AG04449 (cell line): ENCODE measurements at regions not wholly inside any gene's neighbourhood (a gene's known extent, or its start where the extent isn't known, plus 50 kb on each side); places are given as distances from the start of the nearest gene placed in this dataset.

ENCODE experiments used
- CTCF ChIA-PET: fragments of 350-600 bp; formaldehyde crosslinking; extraction: SDS; loops from one replicate; lab custom pipeline; 2021; ENCODE audit warnings: antibody characterized with exemption; lab: Yijun Ruan, JAX
- POLR2A ChIA-PET: fragments of 400-600, 350-600 bp; formaldehyde crosslinking; extraction: SDS; loops from one replicate; lab custom pipeline; 2020; ENCODE audit warnings: antibody characterized with exemption, inconsistent platforms; lab: Yijun Ruan, JAX
- DNase-seq: peaks from one replicate; pipeline ENCODE4 v3.0.0-alpha.2; 2010; ENCODE audit warnings: low read depth, low spot score
- H3K4me3 ChIP-seq: 2 replicates; pipeline ENCODE4 v1.5.1; 2011; ENCODE audit warnings: low read depth, mild to moderate bottlenecking, control low read depth, low read length
- CTCF ChIP-seq: IDR thresholded peaks from one replicate; pipeline ENCODE4 v1.5.1; 2011; ENCODE audit warnings: mild to moderate bottlenecking, moderate library complexity, low read length, control low read depth, inconsistent platforms; ENCODE audit not compliant: insufficient read depth; ENCODE audit errors: missing control alignments

GRCh38 chr1:87451229-87451920 lies 122.7 kb downstream of the LMO4 start:
- no peak for TF ChIP-seq CTCF
- DNase-seq, result peak; percentile 23
- CTCF ChIA-PET, result interaction anchor here (1.2 kb wide), 1 partner anchor 13 kb away, joined by 3 read pairs; no protein-coding TSS in a partner anchor

GRCh38 chr1:87452648-87453047 lies 124.0 kb downstream of the LMO4 start:
- no peak for TF ChIP-seq CTCF
- ChIA-PET POLR2A (no interaction called here), CTCF (interaction anchor here (1.2 kb wide), 1 partner anchor 15 kb away, joined by 3 read pairs; no protein-coding TSS in a partner anchor)
- DNase-seq, result no peak
- no peak overlapping the region for H3K4me3 ChIP-seq

More at GRCh38 chr1:87451229-87451920, 122.7 kb downstream of the LMO4 start:
- no peak overlapping the region for H3K4me3 ChIP-seq
- POLR2A ChIA-PET, result no interaction called here

GRCh38 chr1:87457408-87457807 lies 128.7 kb downstream of the LMO4 start:
- TF ChIP-seq CTCF, result no peak
- ChIA-PET POLR2A (no interaction called here), CTCF (no interaction called here)
- DNase-seq, result no peak
- no peak overlapping the region for H3K4me3 ChIP-seq

GRCh38 chr1:87462894-87463293 lies 134.2 kb downstream of the LMO4 start:
- CTCF ChIA-PET, result no interaction called here

GRCh38 chr1:87464022-87464490 lies 135.4 kb downstream of the LMO4 start:
- DNase-seq, result no peak
- no peak overlapping the region for H3K4me3 ChIP-seq
- TF ChIP-seq CTCF, result no peak
- ChIA-PET CTCF (interaction anchor here (0.8 kb wide), 1 partner anchor 334 kb away, joined by 3 read pairs; no protein-coding TSS in a partner anchor), POLR2A (no interaction called here)

More at GRCh38 chr1:87462894-87463293, 134.2 kb downstream of the LMO4 start:
- DNase-seq, result no peak
- no peak overlapping the region for H3K4me3 ChIP-seq
- POLR2A ChIA-PET, result no interaction called here
- TF ChIP-seq CTCF, result no peak

GRCh38 chr1:87466621-87467020 lies 137.9 kb downstream of the LMO4 start:
- no peak for DNase-seq
- no peak overlapping the region for H3K4me3 ChIP-seq
- ChIA-PET POLR2A (no interaction called here), CTCF (no interaction called here)
- no peak for TF ChIP-seq CTCF
